ENCODE measurements at regions not wholly inside any gene's neighbourhood (a gene's known extent, or its start where the extent isn't known, plus 50 kb on each side); places are given as distances from the start of the nearest gene placed in this dataset.
A peak's percentile ranks its signal among the peaks of the same experiment; 100 is the strongest.

- H3K27me3 Mint-ChIP-seq = peaks cover 34% of the 10 kb centered on the region
- H3K27ac Mint-ChIP-seq = no peak overlapping the region
- no peak for DNase-seq (ENCODE audit: low spot score, unreplicated experiment)
- peaks cover 3% of the 10 kb centered on the region for H3K4me1 Mint-ChIP-seq (ENCODE audit: low read depth)
- no peak overlapping the region for H3K4me3 Mint-ChIP-seq (ENCODE audit: low read depth)
- no peaks in the 10 kb centered on the region for H3K9me3 Mint-ChIP-seq (ENCODE audit: low read depth)
- no peaks in the 10 kb centered on the region for H3K36me3 Mint-ChIP-seq (ENCODE audit: insufficient read depth)
- TF ChIP-seq CTCF (IDR thresholded peaks at IDR 0.05; ENCODE audit: unreplicated experiment) = no peak
Measured at GRCh38 chr15:47362118-47362905, 355.0 kb upstream of the SEMA6D start.

- TF ChIP-seq CTCF (IDR thresholded peaks at IDR 0.05; ENCODE audit: unreplicated experiment) = no peak
- DNase-seq (ENCODE audit: low spot score, unreplicated experiment) = no peak
- H3K27me3 Mint-ChIP-seq = peaks cover 29% of the 10 kb centered on the region
Measured at GRCh38 chr15:47363653-47364052, 353.7 kb upstream of the SEMA6D start.

GRCh38 chr15:47364230-47365141 lies 352.8 kb upstream of the SEMA6D start:
- Mint-ChIP-seq H3K4me1 (ENCODE audit: low read depth) (no peaks in the 10 kb centered on the region), H3K27me3 (peaks cover 29% of the 10 kb centered on the region), H3K36me3 (ENCODE audit: insufficient read depth) (no peaks in the 10 kb centered on the region), H3K9me3 (ENCODE audit: low read depth) (no peaks in the 10 kb centered on the region), H3K4me3 (ENCODE audit: low read depth) (no peak overlapping the region), H3K27ac (no peak overlapping the region)
- TF ChIP-seq CTCF (IDR thresholded peaks at IDR 0.05; ENCODE audit: unreplicated experiment) = no peak
- no peak for DNase-seq (ENCODE audit: low spot score, unreplicated experiment)

More at GRCh38 chr15:47363653-47364052, 353.7 kb upstream of the SEMA6D start:
- no peak overlapping the region for H3K27ac Mint-ChIP-seq
- no peak overlapping the region for H3K4me3 Mint-ChIP-seq (ENCODE audit: low read depth)
- no peaks in the 10 kb centered on the region for H3K9me3 Mint-ChIP-seq (ENCODE audit: low read depth)
- no peaks in the 10 kb centered on the region for H3K4me1 Mint-ChIP-seq (ENCODE audit: low read depth)
- no peaks in the 10 kb centered on the region for H3K36me3 Mint-ChIP-seq (ENCODE audit: insufficient read depth)

GRCh38 chr15:47366884-47367283 lies 350.4 kb upstream of the SEMA6D start:
- no peaks in the 10 kb centered on the region for H3K9me3 Mint-ChIP-seq (ENCODE audit: low read depth)

More at GRCh38 chr15:47366884-47367283, 350.4 kb upstream of the SEMA6D start:
- H3K4me3 Mint-ChIP-seq (ENCODE audit: low read depth) = no peak overlapping the region
- no peak for DNase-seq (ENCODE audit: low spot score, unreplicated experiment)
- H3K36me3 Mint-ChIP-seq (ENCODE audit: insufficient read depth) = no peaks in the 10 kb centered on the region
- TF ChIP-seq CTCF (IDR thresholded peaks at IDR 0.05; ENCODE audit: unreplicated experiment) = no peak
- H3K27ac Mint-ChIP-seq = peak overlapping the region; percentile 51
- no peaks in the 10 kb centered on the region for H3K4me1 Mint-ChIP-seq (ENCODE audit: low read depth)
- peaks cover 14% of the 10 kb centered on the region for H3K27me3 Mint-ChIP-seq

Data from progenitor cell of endocrine pancreas (in vitro differentiated cells).